GM21447 (cell line): ENCODE measurements at regions not wholly inside any gene's neighbourhood (a gene's known extent, or its start where the extent isn't known, plus 50 kb on each side); places are given as distances from the start of the nearest gene placed in this dataset.

ENCODE experiments used
- ATAC-seq: cut with Tn5 transposase; IDR thresholded peaks from one replicate; pipeline ENCODE4 v1.9.1; 2021; ENCODE audit not compliant: unreplicated experiment

- no peak for ATAC-seq
Measured at GRCh38 chr20:23254505-23254904, 96.1 kb upstream of the NXT1 start.

- no peak for ATAC-seq
Measured at GRCh38 chr20:23254034-23254433, 96.6 kb upstream of the NXT1 start.

- ATAC-seq: no peak
Measured at GRCh38 chr20:23253524-23253923, 97.1 kb upstream of the NXT1 start.

- no peak for ATAC-seq
Measured at GRCh38 chr20:23251779-23252178, 98.8 kb upstream of the NXT1 start.

GRCh38 chr20:23249541-23249940, 101.0 kb upstream of the NXT1 start:
- no peak for ATAC-seq

GRCh38 chr20:23248461-23248882, 102.1 kb upstream of the NXT1 start:
- no peak for ATAC-seq

GRCh38 chr20:23246717-23247664, 103.6 kb upstream of the NXT1 start:
- no peak for ATAC-seq

- peak; percentile 92 for ATAC-seq
Measured at GRCh38 chr20:23245553-23246181, 104.9 kb upstream of the NXT1 start.

GRCh38 chr20:23244916-23245552, 105.6 kb upstream of the NXT1 start:
- ATAC-seq: no peak

GRCh38 chr20:23244156-23244915, 106.3 kb upstream of the NXT1 start:
- ATAC-seq: no peak

GRCh38 chr20:23243791-23244155, 106.8 kb upstream of the NXT1 start:
- no peak for ATAC-seq

- ATAC-seq: no peak
Measured at GRCh38 chr20:23242556-23243180, 107.9 kb upstream of the NXT1 start.

- no peak for ATAC-seq
Measured at GRCh38 chr20:23242104-23242503, 108.5 kb upstream of the NXT1 start.

GRCh38 chr20:23241416-23241815, 109.2 kb upstream of the NXT1 start:
- no peak for ATAC-seq

GRCh38 chr20:23240519-23240918, 110.1 kb upstream of the NXT1 start:
- ATAC-seq: no peak

GRCh38 chr20:23237201-23237600, 113.4 kb upstream of the NXT1 start:
- ATAC-seq: no peak

GRCh38 chr20:23235173-23236027, 115.2 kb upstream of the NXT1 start:
- ATAC-seq: no peak

GRCh38 chr20:23234311-23235078, 116.1 kb upstream of the NXT1 start:
- no peak for ATAC-seq

GRCh38 chr20:23233341-23233740, 117.2 kb upstream of the NXT1 start:
- no peak for ATAC-seq
